GM19239 (cell line): ENCODE measurements at regions not wholly inside any gene's neighbourhood (a gene's known extent, or its start where the extent isn't known, plus 50 kb on each side); places are given as distances from the start of the nearest gene placed in this dataset.
A peak's percentile ranks its signal among the peaks of the same experiment; 100 is the strongest.

ENCODE experiments used
- DNase-seq: peaks from one replicate; pipeline ENCODE4 v3.0.0; 2011; ENCODE audit warnings: low spot score; ENCODE audit not compliant: insufficient read length
- FAIRE-seq: peaks from 2 replicates; lab custom pipeline; 2011; peaks lifted over from hg19 to GRCh38; lab: Jason Lieb, UNC

DNA sequence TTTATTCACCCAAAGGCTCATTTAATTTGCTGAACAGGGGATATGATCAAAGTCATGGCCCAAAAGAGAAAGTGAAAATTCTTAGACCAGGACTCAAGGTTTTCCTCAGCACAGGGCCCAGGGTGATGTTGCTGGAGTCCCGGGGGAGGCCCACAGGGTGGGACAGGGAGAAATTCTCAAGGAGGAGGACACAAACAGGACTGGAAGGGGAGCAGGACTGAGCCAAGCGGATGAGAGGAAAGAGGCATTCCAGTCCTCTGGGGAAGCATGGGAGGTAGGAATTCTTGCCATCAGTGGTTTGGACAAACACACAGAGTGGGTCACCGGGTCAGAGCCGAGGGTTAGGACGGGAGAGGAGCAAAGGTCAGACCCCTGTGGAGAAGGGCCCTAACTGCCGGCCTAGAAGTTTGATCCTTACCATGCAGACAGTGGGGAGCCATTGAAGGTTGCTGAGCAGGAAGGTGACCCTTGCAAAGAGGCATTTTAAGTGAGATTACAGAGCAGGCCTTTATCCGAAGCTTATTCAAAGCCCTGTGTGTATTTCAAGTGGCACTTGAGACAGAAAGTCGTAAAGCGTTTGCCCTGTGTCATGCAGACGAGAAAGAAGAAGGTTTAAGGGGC, 68.4 kb upstream of the PTGR2 start:
- peak; percentile 66 for FAIRE-seq

DNA sequence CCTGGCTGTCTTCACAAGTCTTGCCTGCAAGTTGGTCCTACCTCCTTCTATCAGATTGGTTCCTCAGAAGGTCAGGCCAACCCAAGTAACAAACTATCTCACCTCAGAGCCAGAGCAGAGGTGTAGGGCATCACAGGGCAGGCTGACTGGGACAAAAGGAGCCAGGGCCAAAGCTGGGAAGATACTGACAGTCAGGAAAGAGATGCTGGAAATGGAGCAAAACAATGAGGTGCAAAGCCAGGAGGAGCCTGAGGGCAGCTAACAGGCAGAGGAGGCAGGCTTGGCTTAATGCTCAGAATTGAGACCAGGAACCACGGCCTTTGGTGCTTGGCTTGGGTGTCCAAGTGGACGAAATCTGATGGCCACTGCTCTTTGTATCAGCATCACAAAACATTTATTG, 68.4 kb upstream of the PNMA1 start:
- DNase-seq: no peak
- no peak for FAIRE-seq

More for the DNA sequence above, 68.4 kb upstream of the PTGR2 start:
- DNase-seq: no peak

DNA sequence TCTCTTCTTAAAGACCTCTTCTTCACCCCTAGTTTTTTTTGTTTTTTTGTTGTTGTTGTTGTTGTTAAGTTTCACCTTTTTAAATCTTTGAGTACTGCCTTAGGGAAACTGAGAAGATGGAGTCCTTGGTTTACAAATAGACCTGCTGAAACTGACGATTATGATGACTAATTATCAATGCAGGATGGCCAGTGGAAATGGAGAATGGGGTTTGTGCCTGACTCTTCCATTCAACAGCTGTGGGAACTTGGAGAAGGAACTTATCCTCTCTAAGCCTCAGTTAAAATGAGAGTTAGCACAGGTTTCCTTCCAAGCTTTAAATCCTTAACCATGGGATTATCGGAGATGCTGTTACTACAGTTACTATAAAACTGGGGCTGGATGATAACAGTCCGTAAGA, 66.7 kb upstream of the PNMA1 start:
- FAIRE-seq (no peak), DNase-seq (no peak)

DNA sequence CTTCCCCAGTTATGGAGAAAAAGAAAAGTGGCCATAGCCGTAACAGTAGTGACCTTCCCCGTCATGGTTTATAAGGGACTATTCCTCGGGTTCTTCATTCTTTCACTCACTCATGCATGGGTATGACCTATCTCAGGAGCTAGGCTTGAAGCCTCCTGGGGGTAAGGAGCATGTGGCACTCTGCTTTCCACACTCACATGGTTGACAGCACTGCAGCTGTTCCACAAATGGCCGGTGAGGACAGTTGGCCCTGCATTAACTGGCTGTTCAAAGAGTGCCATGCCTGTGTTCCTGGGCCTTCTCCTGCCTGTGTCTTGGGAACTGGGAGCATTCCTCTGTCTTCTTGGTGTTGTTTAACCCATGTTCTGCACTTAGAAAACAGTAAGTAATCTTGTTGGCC, 66.2 kb upstream of the PNMA1 start:
- DNase-seq: no peak
- FAIRE-seq: no peak

DNA sequence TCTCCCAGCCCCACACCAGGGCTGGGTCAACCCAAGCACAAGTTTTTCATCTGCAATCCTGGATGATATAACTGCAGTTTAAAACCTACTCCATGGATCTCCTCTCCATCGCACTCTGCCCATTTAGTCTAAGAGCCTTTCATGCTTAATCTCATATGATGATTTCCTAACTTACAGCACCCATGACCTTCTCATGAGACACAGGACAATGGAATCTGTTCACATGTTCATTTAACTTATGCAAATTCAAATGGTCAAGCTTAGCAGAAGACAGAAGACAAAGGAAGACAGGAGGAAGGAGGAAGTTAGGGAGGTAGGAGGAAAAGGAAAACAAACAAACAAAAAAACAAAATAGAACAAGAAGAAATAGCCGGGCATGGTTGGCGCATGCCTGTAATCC, 64.6 kb upstream of the PNMA1 start:
- FAIRE-seq: peak; percentile 59
- DNase-seq: no peak

DNA sequence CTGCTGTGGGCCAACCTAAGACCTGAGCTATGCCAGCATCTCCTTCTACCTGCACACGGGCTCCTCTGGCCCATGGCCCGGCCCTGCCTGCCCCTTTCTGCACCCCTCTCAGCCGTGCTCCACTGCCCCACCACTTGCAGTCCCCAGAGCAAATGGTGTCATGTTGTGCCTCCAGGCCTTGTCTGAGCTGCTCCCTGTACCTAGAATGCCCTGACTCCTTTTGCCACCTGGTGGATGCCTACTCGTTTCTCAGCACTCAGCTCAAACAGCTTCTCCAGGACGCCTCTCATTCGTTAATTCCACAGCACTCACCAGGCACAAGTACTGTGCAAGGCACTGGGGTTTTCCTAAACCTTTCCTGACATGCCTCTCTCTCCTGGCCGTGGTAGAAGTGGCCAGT, 63.2 kb upstream of the PNMA1 start:
- no peak for FAIRE-seq
- no peak for DNase-seq

DNA sequence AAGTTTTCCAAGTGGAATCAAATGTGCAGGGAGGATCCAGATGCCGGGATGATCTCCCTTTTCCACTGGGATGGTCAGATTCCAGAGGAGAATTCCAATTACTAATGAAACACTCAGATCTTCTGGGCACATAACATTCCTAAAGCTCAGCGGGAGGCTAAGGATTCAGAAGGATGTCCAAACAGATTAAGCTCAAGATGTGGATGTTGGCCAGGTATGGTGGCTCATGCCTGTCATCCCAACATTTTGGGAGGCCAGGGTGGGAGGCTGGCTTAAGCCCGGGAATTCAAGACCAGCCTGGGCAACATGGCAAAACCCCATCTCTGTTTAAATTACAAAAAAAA, 62.0 kb upstream of the PNMA1 start:
- FAIRE-seq: no peak
- no peak for DNase-seq

DNA sequence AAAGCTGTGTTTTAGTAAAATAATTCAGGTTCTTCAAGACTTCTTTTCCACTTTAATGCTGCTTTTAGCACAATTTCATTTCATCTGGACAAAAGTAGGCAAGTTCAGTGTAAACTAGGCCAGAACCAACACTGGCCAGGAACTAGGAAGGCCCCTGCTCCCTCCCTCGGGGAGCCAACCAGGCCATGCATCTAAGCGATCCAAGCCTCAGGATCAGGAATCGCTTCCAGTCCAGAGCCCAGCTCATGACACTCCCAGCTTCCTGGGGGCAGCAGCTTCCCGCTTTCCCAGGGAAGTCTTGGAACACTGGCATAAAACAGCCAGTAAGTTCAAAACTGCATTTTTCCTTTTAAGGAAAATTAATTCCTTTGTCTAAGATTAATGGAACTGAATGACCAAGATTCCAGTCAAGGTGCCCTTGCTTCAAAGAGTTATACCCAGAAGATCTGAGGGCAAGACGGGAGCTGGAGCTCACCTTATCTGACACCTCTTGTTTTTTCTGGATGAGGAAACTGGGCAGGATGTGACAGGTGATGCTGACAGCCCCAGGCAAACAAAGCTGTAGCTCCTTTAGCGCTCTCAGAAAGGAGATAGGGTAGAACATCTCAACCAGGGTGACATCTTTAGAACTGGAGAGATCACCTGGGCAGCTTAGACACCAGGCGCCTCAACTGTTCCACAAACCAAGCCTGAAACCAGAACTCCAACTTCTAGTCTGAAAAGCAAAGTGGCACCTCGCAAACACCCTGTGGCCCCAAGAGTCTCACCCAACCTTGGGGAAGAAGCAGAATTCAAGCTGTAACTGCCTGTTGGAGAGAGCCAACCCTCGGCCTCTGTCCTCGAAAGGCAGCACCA, 61.4 kb upstream of the PNMA1 start:
- FAIRE-seq (no peak), DNase-seq (no peak)

DNA sequence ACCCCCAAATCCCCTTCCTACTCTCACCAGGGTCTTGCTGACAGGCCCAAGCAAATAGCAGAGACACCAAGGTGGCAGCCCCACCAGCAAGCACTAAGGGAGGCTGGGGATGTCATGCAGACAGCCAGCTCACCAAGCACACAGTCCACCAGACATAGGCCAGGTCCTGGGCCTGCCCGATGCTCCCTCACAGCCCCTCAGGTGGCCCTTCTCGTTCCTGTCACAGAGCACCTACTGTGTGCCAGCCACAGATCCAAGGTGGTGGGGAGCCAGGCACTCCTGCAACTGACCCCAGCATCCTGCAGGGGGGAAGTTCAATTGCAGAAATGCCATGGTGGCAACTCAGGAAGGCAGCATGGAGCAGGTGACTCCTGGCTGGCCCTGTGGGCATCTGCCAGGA, 60.5 kb upstream of the PNMA1 start:
- DNase-seq: no peak
- FAIRE-seq: peak; percentile 35

DNA sequence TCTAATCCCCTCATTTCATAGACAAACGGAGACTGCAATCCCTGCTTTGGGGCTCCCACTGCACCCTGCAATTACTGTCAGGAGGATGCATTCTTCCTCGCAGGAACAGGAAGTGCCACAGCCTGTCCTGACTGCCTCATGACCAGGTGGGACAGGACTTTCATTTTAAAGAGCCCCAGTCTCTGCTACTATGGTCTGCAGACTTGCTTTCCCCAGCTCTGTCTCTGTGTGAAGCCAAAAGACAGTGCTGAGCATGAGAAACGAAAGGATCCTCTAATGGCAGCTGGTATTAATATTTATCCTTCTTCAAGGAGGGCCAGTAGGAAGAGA, 60.0 kb upstream of the PNMA1 start:
- no peak for DNase-seq
- FAIRE-seq: peak; percentile 89

DNA sequence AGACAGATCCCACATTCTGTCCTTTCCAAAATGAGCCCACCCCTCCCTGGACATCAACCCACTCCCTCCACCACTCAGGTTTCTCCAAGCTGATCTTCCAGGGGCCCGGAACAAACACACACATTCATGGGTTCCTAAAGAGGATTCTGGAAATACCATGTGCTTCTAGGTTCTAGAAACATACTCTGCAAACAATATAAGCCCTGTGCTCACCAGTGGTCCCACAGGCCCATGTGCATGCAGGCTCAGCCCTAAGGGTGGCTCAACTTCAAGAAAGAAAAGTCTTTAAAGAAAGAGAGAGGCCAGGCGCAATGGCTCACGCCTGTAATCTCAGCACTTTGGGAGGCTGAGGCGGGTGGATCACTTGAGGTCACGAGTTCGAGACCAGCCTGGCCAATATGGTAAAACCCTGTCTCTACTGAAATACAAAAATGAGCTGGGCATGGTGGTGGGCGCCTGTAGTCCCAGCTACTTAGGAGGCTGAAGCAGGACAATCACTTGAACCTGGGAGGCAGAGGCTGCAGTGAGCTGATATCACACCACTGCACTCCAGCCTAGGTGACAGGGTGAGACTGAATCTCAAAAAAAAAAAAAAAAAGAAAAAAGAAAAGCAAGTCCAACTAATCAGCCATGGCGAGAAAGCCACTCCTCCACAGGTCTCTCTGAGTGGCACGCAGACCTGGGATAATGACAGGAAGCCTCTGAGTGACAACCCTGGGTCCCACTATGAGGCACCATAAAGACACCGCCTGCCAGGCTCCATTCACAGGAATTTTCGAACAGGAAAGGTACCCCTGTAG, 59.5 kb upstream of the PNMA1 start:
- FAIRE-seq (no peak), DNase-seq (no peak)

DNA sequence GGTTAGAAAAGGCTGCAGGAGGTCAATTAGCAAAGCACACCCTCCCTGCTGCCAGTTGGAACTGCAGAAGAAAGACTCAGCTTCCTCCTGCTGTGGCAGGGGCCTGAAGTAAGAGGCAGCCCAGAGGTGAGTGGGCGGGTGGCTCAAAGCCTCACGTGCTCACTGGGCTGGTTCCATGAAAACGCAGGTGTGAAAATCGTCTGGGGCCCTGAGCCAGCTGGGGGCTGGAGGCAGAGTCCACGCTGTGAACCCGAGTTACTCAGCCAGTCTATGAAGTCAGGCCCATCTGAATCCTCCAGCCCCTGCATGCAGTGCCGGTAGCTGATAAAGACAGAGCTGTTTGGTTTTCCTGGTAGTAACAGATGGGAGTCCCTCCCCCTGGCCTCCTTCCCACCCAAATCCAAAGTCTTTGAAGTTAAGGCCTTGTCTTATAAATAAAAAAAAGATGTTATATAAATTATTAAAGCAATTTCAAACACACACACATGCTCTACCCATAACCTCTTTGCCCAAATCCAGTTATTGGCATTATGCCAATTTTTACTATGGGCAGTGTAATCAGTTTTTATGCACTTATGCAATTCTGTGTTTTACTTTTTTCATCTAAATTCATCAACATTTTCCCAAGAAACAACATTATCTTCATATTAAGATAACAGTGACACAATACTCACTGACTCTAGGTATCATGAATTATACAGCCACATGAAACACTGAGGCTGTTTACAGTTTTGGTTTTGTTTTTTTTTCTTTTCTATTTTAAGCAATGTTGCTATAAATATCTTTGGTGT, 57.9 kb upstream of the PNMA1 start:
- FAIRE-seq: peak; percentile 95
- DNase-seq: no peak

DNA sequence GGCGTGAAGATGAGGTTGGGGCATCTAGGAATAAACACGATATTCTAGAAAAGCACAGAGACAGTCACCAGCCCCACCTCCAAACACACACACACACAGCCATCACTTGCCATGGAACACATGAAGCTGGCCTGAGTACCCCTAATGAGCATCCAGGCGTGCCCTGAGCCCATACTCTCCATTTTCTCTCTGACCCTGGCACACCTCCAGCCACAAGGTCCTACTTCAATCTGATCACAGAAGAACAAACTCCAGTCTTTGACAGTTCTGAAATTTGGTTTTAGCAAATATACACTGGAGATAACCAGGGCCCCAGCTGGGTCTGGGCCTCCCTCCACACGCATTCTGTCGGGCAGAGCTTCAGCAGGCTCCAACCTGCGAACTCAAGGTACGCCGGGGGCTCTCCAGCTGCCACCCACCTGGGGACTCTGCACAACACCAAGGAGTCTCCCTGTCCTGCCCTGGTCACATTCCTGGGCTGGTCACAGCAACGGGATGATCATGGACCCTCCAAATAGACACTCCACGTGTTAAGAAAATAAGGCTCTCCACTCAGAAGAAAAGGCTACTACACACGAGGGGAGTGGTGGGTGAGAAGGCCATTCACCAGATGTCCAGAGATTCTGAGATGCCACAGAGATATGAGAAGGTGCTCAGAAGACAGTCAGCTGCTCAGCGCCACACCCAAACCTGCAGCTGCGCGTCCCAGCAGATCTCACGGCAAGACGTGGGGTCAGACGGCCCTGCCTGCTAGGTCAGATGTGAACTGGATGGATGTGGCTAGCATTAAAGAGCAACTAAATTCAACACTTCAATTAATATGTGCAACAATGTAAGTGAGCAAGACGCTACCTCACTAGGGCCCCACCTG, 57.0 kb upstream of the PNMA1 start:
- no peak for DNase-seq
- no peak for FAIRE-seq

DNA sequence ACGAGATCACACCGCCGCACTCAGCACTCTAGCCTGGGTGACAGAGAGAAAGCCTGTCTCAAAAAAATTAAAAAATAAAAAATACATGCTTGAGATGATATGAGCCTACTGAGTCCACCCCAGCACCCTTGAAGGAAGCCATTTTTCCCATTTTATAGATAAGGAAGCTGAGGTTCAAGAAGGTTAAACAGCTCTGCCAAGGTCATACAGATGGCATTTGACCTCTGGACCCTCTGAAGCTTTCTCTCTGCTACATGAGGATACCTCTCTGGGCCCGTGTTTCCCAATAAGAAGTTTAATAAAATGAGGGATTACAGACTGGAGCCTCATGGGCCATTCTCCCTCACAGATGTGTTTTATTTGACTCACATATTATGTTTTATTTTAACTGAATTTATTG, 53.9 kb upstream of the PNMA1 start:
- FAIRE-seq (no peak), DNase-seq (no peak)

DNA sequence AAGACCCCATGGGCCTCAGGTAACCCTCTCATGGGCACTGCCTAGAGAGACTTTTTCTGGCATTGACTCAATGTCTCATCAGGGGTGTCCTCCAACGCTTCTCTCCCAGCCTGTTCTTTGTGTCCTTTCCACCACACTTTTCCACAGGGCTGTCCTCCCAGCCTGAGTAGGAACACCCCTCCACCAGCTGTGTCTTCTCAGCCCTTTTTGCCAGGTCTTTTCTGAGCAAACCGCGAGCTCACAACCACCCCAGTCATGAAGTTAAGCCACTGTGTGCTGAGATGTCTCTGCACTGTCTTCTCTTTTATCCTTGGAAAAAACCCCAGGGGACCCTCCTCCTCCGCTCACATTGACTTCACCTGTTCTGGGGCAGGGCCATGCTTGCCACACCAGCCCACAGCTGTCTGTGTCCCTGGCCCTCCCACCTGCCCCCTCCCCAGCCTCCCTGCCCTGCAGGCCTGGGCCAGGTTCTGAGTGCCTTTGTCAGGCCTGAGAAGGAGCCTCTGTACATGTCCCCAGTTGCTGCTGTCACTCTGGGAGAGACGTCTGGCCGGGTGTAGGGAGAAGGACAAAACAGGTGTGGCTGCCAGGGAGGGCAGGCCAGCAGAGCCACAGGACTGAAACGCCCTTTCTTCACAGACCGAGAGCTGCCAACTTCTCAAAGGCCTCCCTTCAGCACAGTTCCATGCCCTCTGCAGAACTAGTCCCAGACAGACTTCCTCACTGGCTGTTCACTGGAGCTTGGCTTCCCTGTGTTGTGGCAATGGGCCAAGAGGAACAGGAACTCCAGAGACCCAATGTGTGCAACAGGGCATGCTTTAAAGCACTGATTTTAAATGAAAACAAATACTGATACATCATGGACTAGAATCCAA, 50.5 kb upstream of the PNMA1 start:
- FAIRE-seq (peak; percentile 64), DNase-seq (no peak)
